ENCODE measurements at regions not wholly inside any gene's neighbourhood (a gene's known extent, or its start where the extent isn't known, plus 50 kb on each side); places are given as distances from the start of the nearest gene placed in this dataset.

DNA sequence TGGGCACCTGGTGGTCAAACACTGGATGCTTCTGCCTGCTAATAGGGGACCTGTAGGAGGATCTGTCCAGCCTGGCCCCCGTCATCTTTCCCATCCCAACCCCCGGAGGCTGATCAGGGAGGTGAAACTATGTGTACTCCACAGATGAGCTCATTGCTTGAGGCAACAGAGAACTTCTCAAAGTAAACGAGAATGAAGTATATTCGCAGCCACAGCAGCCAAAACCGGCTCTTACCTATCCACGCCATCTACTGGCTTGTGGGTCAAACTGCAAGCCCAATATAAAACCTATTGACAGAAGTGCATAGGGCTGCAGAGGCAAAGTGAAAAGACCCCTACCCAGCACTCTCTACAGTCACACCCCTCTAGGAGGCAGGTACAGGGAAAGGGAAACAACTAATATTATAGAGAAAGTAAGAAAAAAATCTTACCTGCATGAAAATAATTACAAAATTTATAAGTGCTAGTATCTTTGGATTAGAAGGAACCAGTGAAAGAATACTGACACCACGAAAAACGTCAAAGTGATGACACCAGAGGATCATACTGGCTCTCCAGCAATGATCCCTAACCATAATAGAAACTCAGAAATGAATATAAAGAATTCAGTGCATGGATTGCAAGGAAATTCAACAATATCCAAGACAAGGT is 973.5 kb downstream of the ANKRD7 start:
- TF ChIP-seq CTCF (IDR thresholded peaks at IDR 0.05; ENCODE audit: low read depth, low read length, poor library complexity, severe bottlenecking) (peak; percentile 92), EZH2phosphoT487 (IDR thresholded peaks at IDR 0.05; ENCODE audit: borderline replicate concordance, low read length) (no peak)

Measured in DOHH2 (cell line).